ENCODE measurements at regions not wholly inside any gene's neighbourhood (a gene's known extent, or its start where the extent isn't known, plus 50 kb on each side); places are given as distances from the start of the nearest gene placed in this dataset.

DNA sequence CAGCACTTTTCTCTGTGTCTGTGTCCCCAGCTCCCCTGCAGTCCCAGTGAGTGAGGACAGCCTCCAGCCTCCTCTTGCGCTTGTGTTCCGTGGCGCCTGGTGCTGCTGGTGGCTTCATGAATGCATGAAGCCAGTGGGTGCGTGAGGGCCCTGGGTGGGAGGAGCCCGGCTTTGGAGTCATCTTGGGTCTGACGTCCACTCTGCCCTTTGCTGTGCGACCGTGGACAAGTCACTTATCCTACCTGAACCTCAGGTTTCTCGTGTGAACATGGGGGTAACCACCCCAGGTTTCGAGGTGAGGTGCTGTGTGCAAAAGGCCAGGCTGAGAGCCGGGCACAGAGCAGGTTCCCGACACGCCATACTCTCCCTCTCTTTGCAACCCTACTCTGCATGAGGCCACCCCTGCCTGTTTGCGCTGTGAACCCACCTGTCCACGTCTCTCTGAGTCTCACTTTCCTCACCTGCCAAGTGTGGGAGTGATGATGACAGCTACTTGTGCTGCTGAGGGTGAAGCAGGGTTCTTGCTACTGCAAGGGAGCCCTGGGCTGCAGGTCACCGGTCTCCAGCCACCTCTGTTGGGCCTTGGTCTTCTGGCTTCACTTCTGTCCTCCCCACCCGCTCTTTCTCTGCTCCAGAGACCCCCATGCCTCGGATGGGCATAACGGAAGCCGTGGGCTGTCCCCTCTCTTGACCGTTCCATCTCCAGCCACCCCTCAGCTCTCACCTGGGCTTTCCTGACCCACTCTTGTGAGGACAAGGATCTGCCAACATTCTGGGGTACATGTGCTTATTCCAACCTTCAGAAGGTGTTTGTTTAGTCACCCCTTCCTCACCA is 537.6 kb downstream of the TBC1D22A start:
- peak; percentile 12 for DNase-seq (ENCODE audit: low spot score)

DNA sequence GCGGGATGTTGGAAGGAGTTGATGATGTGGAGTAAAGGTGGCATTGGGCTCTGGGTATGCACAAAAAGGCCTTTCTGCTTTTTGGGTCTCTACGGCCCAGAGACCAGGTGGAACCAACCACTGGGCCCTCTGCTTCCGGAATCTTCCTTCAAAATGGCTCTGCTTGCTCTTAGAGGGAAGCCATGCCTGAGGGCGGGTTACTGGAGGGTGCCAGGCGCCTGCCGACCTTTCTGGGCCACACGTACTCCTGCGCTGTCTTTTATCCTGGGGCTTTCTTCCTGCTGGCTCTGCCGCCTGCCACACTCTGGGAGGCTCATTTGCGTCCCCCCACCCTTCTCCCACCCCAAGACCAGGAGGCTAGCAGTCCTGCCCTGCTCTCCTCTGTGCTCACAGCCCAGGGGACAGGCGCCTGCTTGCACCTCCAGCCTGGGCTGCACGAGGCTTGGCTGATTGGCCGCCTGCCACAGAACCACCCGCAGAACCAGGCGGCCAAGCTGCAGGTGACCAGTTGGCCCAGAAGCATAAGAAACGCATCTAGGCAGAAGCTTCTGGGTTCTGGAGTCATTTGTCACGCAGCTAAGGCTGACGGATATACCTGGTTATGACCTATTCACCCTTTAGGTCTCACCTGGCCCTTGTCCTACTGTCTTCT is 536.9 kb downstream of the TBC1D22A start:
- peak; percentile 25 for DNase-seq (ENCODE audit: low spot score)

- DNase-seq (ENCODE audit: low spot score) = peak; percentile 23
These were observed 535.8 kb downstream of the TBC1D22A start for GRCh38 chr22:47298017-47298785.

GRCh38 chr22:47297261-47298016 is 535.0 kb downstream of the TBC1D22A start:
- DNase-seq (ENCODE audit: low spot score) = peak; percentile 25

GRCh38 chr22:47296405-47297260 is 534.2 kb downstream of the TBC1D22A start:
- DNase-seq (ENCODE audit: low spot score) = no peak

DNA sequence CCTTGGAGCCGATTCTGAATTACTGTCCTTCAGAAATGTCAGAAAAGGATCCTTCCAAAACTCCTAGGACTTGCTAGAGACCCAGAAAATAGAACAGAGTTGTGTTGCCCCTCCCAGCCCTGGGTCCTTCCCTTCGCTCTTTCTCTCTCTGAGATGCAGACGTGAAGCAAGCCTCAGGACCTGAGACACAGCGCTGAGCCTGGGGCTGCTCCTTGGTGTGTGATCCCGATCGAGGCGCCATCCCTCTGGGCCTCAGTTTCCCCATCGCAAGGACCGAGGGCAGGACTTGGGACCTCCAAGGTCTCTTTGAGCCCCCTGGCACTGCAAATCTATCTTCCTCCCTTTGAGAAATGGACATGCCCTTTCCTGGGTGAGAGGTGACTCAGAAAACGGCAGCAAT is 533.5 kb downstream of the TBC1D22A start:
- DNase-seq (ENCODE audit: low spot score) = no peak

GRCh38 chr22:47295226-47295901 is 532.9 kb downstream of the TBC1D22A start:
- DNase-seq (ENCODE audit: low spot score) = no peak

GRCh38 chr22:47294576-47294975 is 532.1 kb downstream of the TBC1D22A start:
- DNase-seq (ENCODE audit: low spot score) = peak; percentile 5

- peak; percentile 11 for DNase-seq (ENCODE audit: low spot score)
These were observed 531.7 kb downstream of the TBC1D22A start for GRCh38 chr22:47294222-47294532.

DNA sequence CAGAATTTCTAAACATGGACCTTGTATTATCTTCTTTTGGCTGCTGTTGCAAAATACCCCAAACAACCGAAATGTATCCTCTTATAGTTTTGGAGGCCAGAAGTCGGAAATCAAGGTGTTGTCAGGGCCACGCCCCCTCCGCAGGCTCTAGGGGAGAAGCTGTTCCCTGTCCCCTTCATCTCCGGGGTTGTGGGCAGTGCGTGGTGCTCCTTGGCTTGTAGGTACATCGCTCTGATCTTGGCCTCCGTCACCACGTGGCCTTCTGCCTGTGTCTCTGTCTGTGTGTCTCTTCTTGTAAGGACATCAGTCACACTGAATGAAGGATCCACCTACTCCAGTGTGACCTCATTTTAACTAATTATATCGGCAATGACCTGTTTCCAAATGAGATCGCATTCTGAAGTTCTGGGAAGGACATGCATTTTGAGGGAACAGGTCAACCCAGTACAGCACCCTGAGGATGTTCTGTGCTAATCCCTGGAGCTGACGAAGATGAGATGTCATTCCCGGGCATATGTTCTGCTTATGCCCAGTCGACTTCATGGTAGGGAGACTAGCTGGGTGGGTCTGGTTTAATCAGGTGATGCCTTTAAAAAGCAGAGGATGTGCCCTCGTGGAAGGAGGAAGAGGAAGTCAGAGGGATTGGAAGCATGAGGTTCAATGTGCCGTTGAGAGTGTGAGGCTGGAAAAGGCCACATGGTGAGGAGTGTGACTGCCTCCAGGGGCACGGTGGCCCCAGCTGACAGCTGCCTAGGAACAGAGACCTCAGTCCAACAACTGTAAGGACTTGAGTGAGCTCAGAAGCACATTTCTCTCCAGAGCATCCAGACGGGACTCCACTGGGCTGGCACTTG is 531.1 kb downstream of the TBC1D22A start:
- DNase-seq (ENCODE audit: low spot score) = peak; percentile 15

- DNase-seq (ENCODE audit: low spot score) = peak; percentile 10
These were observed 530.3 kb downstream of the TBC1D22A start for GRCh38 chr22:47292546-47293320.

- no peak for DNase-seq (ENCODE audit: low spot score)
These were observed 529.4 kb downstream of the TBC1D22A start for GRCh38 chr22:47291565-47292495.

GRCh38 chr22:47290706-47291430 is 528.4 kb downstream of the TBC1D22A start:
- DNase-seq (ENCODE audit: low spot score) = no peak

DNA sequence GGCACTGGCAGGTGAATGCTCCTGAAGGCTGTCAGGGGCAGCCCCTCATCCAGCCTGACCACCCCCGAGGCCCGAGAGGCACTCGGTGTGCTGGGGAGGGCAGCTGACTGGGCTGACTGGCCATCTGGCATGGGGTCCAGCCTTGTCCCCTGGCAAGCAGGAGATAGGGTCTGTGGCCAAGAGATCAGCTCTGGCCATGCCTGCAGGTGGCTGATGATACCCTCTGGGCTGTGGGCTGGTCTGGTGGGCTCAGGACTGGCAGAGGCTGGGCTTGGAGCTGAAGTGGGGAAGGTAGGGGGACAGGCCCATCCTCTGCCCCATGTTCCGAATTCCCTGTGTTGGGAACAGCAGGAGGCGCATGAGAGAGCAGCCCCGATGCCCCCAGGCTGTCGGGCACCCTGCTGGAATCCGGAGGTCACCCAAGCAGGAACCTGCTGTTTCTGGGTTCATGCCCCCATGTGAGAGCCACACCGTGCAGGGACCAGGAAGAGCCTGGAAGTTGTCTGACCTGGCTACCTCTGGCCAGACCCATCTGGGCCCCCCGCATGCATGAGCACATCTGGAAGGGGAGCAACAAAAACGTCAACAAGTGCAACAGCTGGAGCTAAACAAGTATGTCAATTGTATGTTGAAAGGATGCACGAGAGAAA is 527.0 kb downstream of the TBC1D22A start:
- DNase-seq (ENCODE audit: low spot score) = no peak

- DNase-seq (ENCODE audit: low spot score) = no peak
These were observed 526.2 kb downstream of the TBC1D22A start for GRCh38 chr22:47288680-47289079.

DNA sequence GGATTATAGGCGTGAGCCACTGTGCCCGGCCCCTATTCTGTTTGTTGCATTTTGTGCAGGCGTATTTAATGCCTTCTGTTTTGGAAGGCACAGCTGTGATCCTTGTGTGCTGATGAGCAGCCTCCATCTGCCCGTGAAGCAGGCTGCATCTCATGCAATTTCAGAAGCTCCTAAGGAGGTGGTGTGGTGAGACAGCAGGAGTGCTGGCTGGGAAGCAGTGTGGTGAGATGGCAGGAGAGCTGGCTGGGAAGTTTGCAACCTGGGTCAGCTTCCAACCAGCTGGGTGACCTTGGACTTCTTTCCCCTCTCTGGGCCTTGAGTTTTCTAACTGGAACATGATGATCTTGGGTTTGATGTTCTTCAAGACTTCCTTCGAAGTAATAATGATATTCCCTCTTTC is 525.1 kb downstream of the TBC1D22A start:
- no peak for DNase-seq (ENCODE audit: low spot score)

GRCh38 chr22:47286590-47286989 is 524.1 kb downstream of the TBC1D22A start:
- no peak for DNase-seq (ENCODE audit: low spot score)
